WTC11 (cell line): ENCODE measurements at regions not wholly inside any gene's neighbourhood (a gene's known extent, or its start where the extent isn't known, plus 50 kb on each side); places are given as distances from the start of the nearest gene placed in this dataset.

Experiments
- CTCF ChIP-seq: fragments of 200-600 bp; IDR thresholded peaks from 2 replicates; pipeline ENCODE4 v1.8.0; 2022; ENCODE audit warnings: antibody characterized with exemption
- ZNF232 ChIP-seq: sonication (generic); formaldehyde crosslinking; IDR thresholded peaks from 2 replicates; pipeline ENCODE4 v1.8.0; 2022; ENCODE audit warnings: mild to moderate bottlenecking, missing genetic modification reagents

- TF ChIP-seq CTCF, result no peak
- no peak for TF ChIP-seq ZNF232 (CRISPR knock-in tag)
These were observed 62.6 kb upstream of the PAX8 start for GRCh38 chr2:113341191-113341869.
